ENCODE measurements at regions not wholly inside any gene's neighbourhood (a gene's known extent, or its start where the extent isn't known, plus 50 kb on each side); places are given as distances from the start of the nearest gene placed in this dataset.

GRCh38 chr20:21613512-21613911 is 92.0 kb upstream of the PAX1 start:
- TF ChIP-seq, protein P1, sequence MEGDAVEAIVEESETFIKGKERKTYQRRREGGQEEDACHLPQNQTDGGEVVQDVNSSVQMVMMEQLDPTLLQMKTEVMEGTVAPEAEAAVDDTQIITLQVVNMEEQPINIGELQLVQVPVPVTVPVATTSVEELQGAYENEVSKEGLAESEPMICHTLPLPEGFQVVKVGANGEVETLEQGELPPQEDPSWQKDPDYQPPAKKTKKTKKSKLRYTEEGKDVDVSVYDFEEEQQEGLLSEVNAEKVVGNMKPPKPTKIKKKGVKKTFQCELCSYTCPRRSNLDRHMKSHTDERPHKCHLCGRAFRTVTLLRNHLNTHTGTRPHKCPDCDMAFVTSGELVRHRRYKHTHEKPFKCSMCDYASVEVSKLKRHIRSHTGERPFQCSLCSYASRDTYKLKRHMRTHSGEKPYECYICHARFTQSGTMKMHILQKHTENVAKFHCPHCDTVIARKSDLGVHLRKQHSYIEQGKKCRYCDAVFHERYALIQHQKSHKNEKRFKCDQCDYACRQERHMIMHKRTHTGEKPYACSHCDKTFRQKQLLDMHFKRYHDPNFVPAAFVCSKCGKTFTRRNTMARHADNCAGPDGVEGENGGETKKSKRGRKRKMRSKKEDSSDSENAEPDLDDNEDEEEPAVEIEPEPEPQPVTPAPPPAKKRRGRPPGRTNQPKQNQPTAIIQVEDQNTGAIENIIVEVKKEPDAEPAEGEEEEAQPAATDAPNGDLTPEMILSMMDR (IDR thresholded peaks at IDR 0.05; ENCODE audit: insufficient read depth, low read depth, low read length) = no peak
- no peak for TF ChIP-seq EZH2 (IDR thresholded peaks at IDR 0.05; ENCODE audit: insufficient read depth, low read length)

All from astrocyte (in vitro differentiated cells and primary cell).